ENCODE measurements at regions not wholly inside any gene's neighbourhood (a gene's known extent, or its start where the extent isn't known, plus 50 kb on each side); places are given as distances from the start of the nearest gene placed in this dataset.

DNA sequence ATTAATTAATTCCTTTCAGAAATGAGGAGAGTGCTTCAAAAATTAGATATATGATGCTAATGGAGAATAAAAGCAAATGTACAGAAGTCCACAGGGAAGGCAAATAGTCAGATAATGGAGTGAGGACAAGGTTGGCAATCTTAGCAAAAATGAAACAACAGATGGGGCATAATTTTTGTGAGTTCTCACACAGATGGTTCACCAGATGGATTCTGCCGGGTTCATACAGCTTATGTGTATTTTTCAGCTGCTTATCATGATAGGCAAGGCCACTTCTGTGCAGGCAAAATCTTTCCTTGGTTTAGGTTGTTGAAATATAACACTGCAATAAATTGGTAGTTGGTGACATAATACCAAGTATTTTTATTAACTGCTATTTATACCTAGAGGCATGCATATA is 1539.0 kb upstream of the IGFBP7 start (continued):
- TF ChIP-seq, protein P1, sequence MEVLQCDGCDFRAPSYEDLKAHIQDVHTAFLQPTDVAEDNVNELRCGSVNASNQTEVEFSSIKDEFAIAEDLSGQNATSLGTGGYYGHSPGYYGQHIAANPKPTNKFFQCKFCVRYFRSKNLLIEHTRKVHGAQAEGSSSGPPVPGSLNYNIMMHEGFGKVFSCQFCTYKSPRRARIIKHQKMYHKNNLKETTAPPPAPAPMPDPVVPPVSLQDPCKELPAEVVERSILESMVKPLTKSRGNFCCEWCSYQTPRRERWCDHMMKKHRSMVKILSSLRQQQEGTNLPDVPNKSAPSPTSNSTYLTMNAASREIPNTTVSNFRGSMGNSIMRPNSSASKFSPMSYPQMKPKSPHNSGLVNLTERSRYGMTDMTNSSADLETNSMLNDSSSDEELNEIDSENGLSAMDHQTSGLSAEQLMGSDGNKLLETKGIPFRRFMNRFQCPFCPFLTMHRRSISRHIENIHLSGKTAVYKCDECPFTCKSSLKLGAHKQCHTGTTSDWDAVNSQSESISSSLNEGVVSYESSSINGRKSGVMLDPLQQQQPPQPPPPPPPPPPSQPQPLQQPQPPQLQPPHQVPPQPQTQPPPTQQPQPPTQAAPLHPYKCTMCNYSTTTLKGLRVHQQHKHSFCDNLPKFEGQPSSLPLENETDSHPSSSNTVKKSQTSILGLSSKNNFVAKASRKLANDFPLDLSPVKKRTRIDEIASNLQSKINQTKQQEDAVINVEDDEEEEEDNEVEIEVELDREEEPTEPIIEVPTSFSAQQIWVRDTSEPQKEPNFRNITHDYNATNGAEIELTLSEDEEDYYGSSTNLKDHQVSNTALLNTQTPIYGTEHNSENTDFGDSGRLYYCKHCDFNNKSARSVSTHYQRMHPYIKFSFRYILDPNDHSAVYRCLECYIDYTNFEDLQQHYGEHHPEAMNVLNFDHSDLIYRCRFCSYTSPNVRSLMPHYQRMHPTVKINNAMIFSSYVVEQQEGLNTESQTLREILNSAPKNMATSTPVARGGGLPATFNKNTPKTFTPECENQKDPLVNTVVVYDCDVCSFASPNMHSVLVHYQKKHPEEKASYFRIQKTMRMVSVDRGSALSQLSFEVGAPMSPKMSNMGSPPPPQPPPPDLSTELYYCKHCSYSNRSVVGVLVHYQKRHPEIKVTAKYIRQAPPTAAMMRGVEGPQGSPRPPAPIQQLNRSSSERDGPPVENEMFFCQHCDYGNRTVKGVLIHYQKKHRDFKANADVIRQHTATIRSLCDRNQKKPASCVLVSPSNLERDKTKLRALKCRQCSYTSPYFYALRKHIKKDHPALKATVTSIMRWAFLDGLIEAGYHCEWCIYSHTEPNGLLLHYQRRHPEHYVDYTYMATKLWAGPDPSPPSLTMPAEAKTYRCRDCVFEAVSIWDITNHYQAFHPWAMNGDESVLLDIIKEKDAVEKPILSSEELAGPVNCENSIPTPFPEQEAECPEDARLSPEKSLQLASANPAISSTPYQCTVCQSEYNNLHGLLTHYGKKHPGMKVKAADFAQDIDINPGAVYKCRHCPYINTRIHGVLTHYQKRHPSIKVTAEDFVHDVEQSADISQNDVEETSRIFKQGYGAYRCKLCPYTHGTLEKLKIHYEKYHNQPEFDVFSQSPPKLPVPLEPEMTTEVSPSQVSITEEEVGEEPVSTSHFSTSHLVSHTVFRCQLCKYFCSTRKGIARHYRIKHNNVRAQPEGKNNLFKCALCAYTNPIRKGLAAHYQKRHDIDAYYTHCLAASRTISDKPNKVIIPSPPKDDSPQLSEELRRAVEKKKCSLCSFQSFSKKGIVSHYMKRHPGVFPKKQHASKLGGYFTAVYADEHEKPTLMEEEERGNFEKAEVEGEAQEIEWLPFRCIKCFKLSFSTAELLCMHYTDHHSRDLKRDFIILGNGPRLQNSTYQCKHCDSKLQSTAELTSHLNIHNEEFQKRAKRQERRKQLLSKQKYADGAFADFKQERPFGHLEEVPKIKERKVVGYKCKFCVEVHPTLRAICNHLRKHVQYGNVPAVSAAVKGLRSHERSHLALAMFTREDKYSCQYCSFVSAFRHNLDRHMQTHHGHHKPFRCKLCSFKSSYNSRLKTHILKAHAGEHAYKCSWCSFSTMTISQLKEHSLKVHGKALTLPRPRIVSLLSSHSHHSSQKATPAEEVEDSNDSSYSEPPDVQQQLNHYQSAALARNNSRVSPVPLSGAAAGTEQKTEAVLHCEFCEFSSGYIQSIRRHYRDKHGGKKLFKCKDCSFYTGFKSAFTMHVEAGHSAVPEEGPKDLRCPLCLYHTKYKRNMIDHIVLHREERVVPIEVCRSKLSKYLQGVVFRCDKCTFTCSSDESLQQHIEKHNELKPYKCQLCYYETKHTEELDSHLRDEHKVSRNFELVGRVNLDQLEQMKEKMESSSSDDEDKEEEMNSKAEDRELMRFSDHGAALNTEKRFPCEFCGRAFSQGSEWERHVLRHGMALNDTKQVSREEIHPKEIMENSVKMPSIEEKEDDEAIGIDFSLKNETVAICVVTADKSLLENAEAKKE (CRISPR knock-in tag; IDR thresholded peaks at IDR 0.05): no peak
- TF ChIP-seq ZNF114 (CRISPR knock-in tag; IDR thresholded peaks at IDR 0.05): no peak

DNA sequence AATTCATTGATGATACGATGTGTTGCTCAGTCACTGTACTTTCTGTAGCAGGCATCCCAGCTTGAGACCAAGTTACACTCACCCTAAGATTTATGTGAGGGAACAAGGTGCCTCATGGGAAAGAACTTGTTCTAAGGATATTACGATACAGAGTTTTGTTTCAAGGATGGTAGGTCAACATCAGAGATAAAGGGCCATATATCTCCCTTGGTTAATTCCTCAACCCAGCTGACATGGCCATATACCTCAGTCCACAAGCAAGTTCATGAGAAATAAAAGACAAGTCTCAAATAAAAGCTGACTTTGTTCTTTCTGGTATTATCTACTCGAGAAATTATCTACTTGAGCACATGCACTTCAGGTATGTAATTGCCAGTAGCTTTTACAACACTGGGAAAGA is 1535.9 kb upstream of the IGFBP7 start:
- no peak overlapping the region for H3K27ac ChIP-seq (ENCODE audit: low read depth)
- no peak overlapping the region for H2AFZ ChIP-seq
- H3F3A ChIP-seq (replicated peaks; ENCODE audit: low read depth): no peaks in the 10 kb centered on the region
- Mint-ChIP-seq H3K4me1 (no peaks in the 10 kb centered on the region), H3K9me3 (no peaks in the 10 kb centered on the region), H3K4me3 (no peak overlapping the region), H3K27me3 (ENCODE audit: insufficient read depth, low read depth, poor library complexity) (peaks cover 2% of the 10 kb centered on the region), H3K27ac (no peak overlapping the region), H3K36me3 (ENCODE audit: low read depth) (no peaks in the 10 kb centered on the region)
- no peaks in the 10 kb centered on the region for H3K36me3 ChIP-seq (ENCODE audit: insufficient read depth)
- no peaks in the 10 kb centered on the region for H3K9me2 ChIP-seq (ENCODE audit: insufficient read depth)
- H3K4me2 ChIP-seq: no peak overlapping the region
- H3K27me3 ChIP-seq (ENCODE audit: insufficient read depth): no peaks in the 10 kb centered on the region
- H4K20me1 ChIP-seq (replicated peaks; ENCODE audit: insufficient read depth): no peaks in the 10 kb centered on the region
- no peak for DNase-seq (ENCODE audit: low spot score)
- no peak overlapping the region for H3K4me3 ChIP-seq
- H3K79me2 ChIP-seq (replicated peaks; ENCODE audit: insufficient read depth): no peaks in the 10 kb centered on the region
- TF ChIP-seq, protein P2, sequence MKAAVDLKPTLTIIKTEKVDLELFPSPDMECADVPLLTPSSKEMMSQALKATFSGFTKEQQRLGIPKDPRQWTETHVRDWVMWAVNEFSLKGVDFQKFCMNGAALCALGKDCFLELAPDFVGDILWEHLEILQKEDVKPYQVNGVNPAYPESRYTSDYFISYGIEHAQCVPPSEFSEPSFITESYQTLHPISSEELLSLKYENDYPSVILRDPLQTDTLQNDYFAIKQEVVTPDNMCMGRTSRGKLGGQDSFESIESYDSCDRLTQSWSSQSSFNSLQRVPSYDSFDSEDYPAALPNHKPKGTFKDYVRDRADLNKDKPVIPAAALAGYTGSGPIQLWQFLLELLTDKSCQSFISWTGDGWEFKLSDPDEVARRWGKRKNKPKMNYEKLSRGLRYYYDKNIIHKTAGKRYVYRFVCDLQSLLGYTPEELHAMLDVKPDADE (IDR thresholded peaks at IDR 0.05): no peak
- TF ChIP-seq, protein P3, sequence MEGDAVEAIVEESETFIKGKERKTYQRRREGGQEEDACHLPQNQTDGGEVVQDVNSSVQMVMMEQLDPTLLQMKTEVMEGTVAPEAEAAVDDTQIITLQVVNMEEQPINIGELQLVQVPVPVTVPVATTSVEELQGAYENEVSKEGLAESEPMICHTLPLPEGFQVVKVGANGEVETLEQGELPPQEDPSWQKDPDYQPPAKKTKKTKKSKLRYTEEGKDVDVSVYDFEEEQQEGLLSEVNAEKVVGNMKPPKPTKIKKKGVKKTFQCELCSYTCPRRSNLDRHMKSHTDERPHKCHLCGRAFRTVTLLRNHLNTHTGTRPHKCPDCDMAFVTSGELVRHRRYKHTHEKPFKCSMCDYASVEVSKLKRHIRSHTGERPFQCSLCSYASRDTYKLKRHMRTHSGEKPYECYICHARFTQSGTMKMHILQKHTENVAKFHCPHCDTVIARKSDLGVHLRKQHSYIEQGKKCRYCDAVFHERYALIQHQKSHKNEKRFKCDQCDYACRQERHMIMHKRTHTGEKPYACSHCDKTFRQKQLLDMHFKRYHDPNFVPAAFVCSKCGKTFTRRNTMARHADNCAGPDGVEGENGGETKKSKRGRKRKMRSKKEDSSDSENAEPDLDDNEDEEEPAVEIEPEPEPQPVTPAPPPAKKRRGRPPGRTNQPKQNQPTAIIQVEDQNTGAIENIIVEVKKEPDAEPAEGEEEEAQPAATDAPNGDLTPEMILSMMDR (conservative IDR thresholded peaks at IDR 0.05; ENCODE audit: low read depth in 2 of 2): no peak
- no peak for TF ChIP-seq EZH2phosphoT487 (IDR thresholded peaks at IDR 0.05; ENCODE audit: unreplicated experiment)
- TF ChIP-seq CREB1 (CRISPR knock-in tag; IDR thresholded peaks at IDR 0.05; ENCODE audit: low read depth): no peak
- TF ChIP-seq, protein P1 (CRISPR knock-in tag; IDR thresholded peaks at IDR 0.05): no peak
- no peak for TF ChIP-seq JUNB (IDR thresholded peaks at IDR 0.05; ENCODE audit: unreplicated experiment)
- H3K4me1 ChIP-seq (ENCODE audit: insufficient read depth): no peaks in the 10 kb centered on the region
- no peak for ATAC-seq

Measured in GM23338 (cell line).